ENCODE measurements at regions not wholly inside any gene's neighbourhood (a gene's known extent, or its start where the extent isn't known, plus 50 kb on each side); places are given as distances from the start of the nearest gene placed in this dataset.

- no peak for TF ChIP-seq EP300 (IDR thresholded peaks at IDR 0.05; ENCODE audit: low read depth)
- no peak for TF ChIP-seq CTCF (IDR thresholded peaks at IDR 0.05)
Observed at GRCh38 chr10:2139746-2140145, 402.4 kb upstream of the ADARB2 start.
